ENCODE measurements at regions not wholly inside any gene's neighbourhood (a gene's known extent, or its start where the extent isn't known, plus 50 kb on each side); places are given as distances from the start of the nearest gene placed in this dataset.
"Not testable (repeated sequence)": the region's sequence is repeated elsewhere in the genome, so short reads cannot be mapped to it uniquely, and the experiment has no call there.

GRCh38 chr21:18723171-18723570 is 319.6 kb upstream of the TMPRSS15 start:
- H3K27me3 ChIP-seq: no peaks in the 10 kb centered on the region
- H3K4me3 ChIP-seq: no peak overlapping the region
- no peak overlapping the region for H3K27ac ChIP-seq
- no peaks in the 10 kb centered on the region for H3K9me3 ChIP-seq
- TF ChIP-seq POLR2A (IDR thresholded peaks at IDR 0.05): no peak
- TF ChIP-seq CTCF (IDR thresholded peaks at IDR 0.05): no peak
- DNase-seq: no peak
- H3K4me1 ChIP-seq: no peaks in the 10 kb centered on the region
- 83 to 86% methylated on average over 2 of the region's 2 CpGs for WGBS, 2 donors
- H3K36me3 ChIP-seq (ENCODE audit: low read depth, missing control alignments): no peaks in the 10 kb centered on the region
- intact Hi-C loops (cut with DNase I; ENCODE audit: low total_unique reads): no loop called here

GRCh38 chr21:18725653-18726052 is 322.1 kb upstream of the TMPRSS15 start:
- WGBS, 2 donors: 61 to 78% methylated on average over 3 of the region's 3 CpGs
- no peak overlapping the region for H3K4me3 ChIP-seq
- DNase-seq: no peak

DNA sequence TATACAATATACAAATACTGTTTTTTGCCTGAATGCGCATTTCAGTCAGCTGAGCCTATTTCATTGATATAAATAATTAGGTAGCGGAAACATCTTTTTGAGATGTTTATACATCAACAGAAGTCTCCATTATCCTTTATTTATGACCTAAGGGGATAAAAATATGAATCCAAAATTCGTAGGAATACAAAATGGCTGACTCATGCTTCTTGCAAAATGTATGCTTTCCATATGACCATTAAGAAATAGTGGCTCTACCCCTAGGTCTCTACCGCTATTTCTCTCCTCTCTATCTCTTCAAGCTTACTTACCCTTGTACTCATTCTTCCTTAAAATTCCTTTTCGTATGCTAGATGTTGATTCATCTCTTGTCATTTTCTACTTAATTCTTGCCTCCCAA is 338.4 kb upstream of the TMPRSS15 start:
- H3K27me3 ChIP-seq: no peaks in the 10 kb centered on the region
- H3K9me3 ChIP-seq: no peaks in the 10 kb centered on the region
- no peaks in the 10 kb centered on the region for H3K36me3 ChIP-seq (ENCODE audit: low read depth, missing control alignments)
- 87 to 88% methylated on average over 5 of the region's 5 CpGs for WGBS, 2 donors
- no peak overlapping the region for H3K27ac ChIP-seq
- intact Hi-C loops (cut with DNase I; ENCODE audit: low total_unique reads): no loop called here
- TF ChIP-seq CTCF (IDR thresholded peaks at IDR 0.05) (no peak), POLR2A (IDR thresholded peaks at IDR 0.05) (no peak)
- no peak for DNase-seq
- H3K4me3 ChIP-seq: no peak overlapping the region
- H3K4me1 ChIP-seq: no peaks in the 10 kb centered on the region

More at GRCh38 chr21:18725653-18726052, 322.1 kb upstream of the TMPRSS15 start:
- Histone ChIP-seq H3K4me1 (no peaks in the 10 kb centered on the region), H3K9me3 (no peaks in the 10 kb centered on the region), H3K36me3 (ENCODE audit: low read depth, missing control alignments) (no peaks in the 10 kb centered on the region), H3K27me3 (no peaks in the 10 kb centered on the region), H3K27ac (no peak overlapping the region)
- TF ChIP-seq CTCF (IDR thresholded peaks at IDR 0.05) (no peak), POLR2A (IDR thresholded peaks at IDR 0.05) (no peak)
- intact Hi-C loops (cut with DNase I; ENCODE audit: low total_unique reads): no loop called here

GRCh38 chr21:18743531-18743930 is 339.9 kb upstream of the TMPRSS15 start:
- H3K27me3 ChIP-seq: no peaks in the 10 kb centered on the region
- H3K4me3 ChIP-seq: no peak overlapping the region
- no peak for TF ChIP-seq POLR2A (IDR thresholded peaks at IDR 0.05)
- TF ChIP-seq CTCF (IDR thresholded peaks at IDR 0.05): no peak
- H3K4me1 ChIP-seq: no peaks in the 10 kb centered on the region
- 58 to 69% methylated on average over 1 of the region's 1 CpG for WGBS, 2 donors
- no peaks in the 10 kb centered on the region for H3K9me3 ChIP-seq
- no peaks in the 10 kb centered on the region for H3K36me3 ChIP-seq (ENCODE audit: low read depth, missing control alignments)
- no peak for DNase-seq
- intact Hi-C loops (cut with DNase I; ENCODE audit: low total_unique reads): no loop called here
- no peak overlapping the region for H3K27ac ChIP-seq

DNA sequence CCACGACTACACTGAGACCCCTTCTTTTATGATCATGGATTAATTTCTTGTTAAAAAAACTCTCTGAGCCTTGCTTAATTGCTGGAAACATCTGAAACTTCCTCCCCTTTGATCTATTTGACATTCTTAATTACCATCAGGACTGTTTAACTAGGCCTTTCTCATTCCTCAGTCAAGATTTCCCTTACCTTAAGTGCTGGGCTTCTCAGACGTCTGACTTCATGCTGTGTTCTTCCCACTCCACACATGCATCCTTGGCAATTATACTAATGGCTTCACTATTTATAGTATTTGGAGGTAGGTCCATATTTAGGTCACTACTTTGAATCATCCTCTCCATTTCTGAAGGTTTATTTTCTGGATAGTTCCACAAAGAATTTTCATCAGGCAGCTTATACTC is 341.3 kb upstream of the TMPRSS15 start:
- TF ChIP-seq POLR2A (IDR thresholded peaks at IDR 0.05) (no peak), CTCF (IDR thresholded peaks at IDR 0.05) (no peak)
- H3K4me1 ChIP-seq: no peaks in the 10 kb centered on the region
- intact Hi-C loops (cut with DNase I; ENCODE audit: low total_unique reads): no loop called here
- no peaks in the 10 kb centered on the region for H3K27me3 ChIP-seq
- no peak overlapping the region for H3K4me3 ChIP-seq
- H3K9me3 ChIP-seq: no peaks in the 10 kb centered on the region
- WGBS, 2 donors: 20 to 26% methylated on average over 2 of the region's 2 CpGs
- H3K36me3 ChIP-seq (ENCODE audit: low read depth, missing control alignments): no peaks in the 10 kb centered on the region
- no peak for DNase-seq
- no peak overlapping the region for H3K27ac ChIP-seq

DNA sequence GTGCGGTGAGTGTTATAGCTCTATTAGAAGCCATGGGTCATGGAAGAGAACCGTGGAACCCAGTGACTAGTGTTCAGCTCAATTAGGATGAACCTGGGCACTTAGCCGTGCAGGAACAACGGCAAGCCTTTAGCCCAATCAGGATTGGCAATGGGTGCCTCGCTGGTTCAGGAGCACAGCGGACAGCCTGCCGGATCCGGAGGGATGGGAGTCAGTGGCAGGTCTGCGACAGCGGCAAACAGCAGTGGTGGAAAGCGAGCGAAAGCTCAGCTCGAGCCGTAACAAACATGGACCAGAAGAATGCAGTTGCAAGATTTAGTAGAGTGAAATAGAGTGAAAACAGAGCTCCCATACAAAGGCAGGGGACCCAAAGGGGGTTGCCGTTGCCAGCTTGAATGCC is 349.3 kb upstream of the TMPRSS15 start:
- intact Hi-C loops (cut with DNase I; ENCODE audit: low total_unique reads): not testable (repeated sequence)

GRCh38 chr21:18756272-18756671 is 352.7 kb upstream of the TMPRSS15 start:
- WGBS, 2 donors: 80 to 82% methylated on average over 2 to 4 of the region's 4 CpGs

More for the DNA sequence above, 349.3 kb upstream of the TMPRSS15 start:
- not testable (repeated sequence) for H3K27me3 ChIP-seq; H3K9me3 ChIP-seq; H3K4me3 ChIP-seq; H3K36me3 ChIP-seq (ENCODE audit: low read depth, missing control alignments); H3K4me1 ChIP-seq; DNase-seq; H3K27ac ChIP-seq
- 91 to 94% methylated on average over 14 to 15 of the region's 15 CpGs for WGBS, 2 donors

More at GRCh38 chr21:18756272-18756671, 352.7 kb upstream of the TMPRSS15 start:
- H3K4me3 ChIP-seq; H3K36me3 ChIP-seq (ENCODE audit: low read depth, missing control alignments); H3K27me3 ChIP-seq; H3K27ac ChIP-seq; intact Hi-C loops (cut with DNase I; ENCODE audit: low total_unique reads); H3K4me1 ChIP-seq; DNase-seq; H3K9me3 ChIP-seq: not testable (repeated sequence)
